NCI-H524 (cell line): ENCODE measurements at regions not wholly inside any gene's neighbourhood (a gene's known extent, or its start where the extent isn't known, plus 50 kb on each side); places are given as distances from the start of the nearest gene placed in this dataset.

Source experiments
- DNase-seq, 2 experiments: peaks; one replicate each; lab custom pipeline; 2025; lab: John Stamatoyannopoulos, UW

- DNase-seq, result no peak
Measured at GRCh38 chr16:54628796-54629625, 301.7 kb upstream of the IRX5 start.

- no peak for DNase-seq
Measured at GRCh38 chr16:54627616-54628015, 303.0 kb upstream of the IRX5 start.

- no peak for DNase-seq
Measured at GRCh38 chr16:54623636-54624035, 307.0 kb upstream of the IRX5 start.

- no peak for DNase-seq
Measured at GRCh38 chr16:54620197-54620596, 310.5 kb upstream of the IRX5 start.

GRCh38 chr16:54616610-54617009 lies 314.1 kb upstream of the IRX5 start:
- no peak for DNase-seq

- no peak for DNase-seq
Measured at GRCh38 chr16:54605536-54606066, 319.0 kb upstream of the IRX3 start.

- peak; percentile 94 to 97 for DNase-seq
Measured at GRCh38 chr16:54602666-54603065, 316.1 kb upstream of the IRX3 start.

GRCh38 chr16:54597222-54597621 lies 310.6 kb upstream of the IRX3 start:
- no peak for DNase-seq

- DNase-seq, result peak; percentile 51 to 83
Measured at GRCh38 chr16:54595621-54596020, 309.0 kb upstream of the IRX3 start.

GRCh38 chr16:54594601-54595391 lies 308.2 kb upstream of the IRX3 start:
- no peak for DNase-seq

GRCh38 chr16:54591816-54592246 lies 305.2 kb upstream of the IRX3 start:
- no peak for DNase-seq

GRCh38 chr16:54590836-54591235 lies 304.2 kb upstream of the IRX3 start:
- no peak for DNase-seq

- no peak for DNase-seq
Measured at GRCh38 chr16:54589326-54589725, 302.7 kb upstream of the IRX3 start.

GRCh38 chr16:54588026-54588425 lies 301.4 kb upstream of the IRX3 start:
- DNase-seq, result no peak

GRCh38 chr16:54587176-54587515 lies 300.6 kb upstream of the IRX3 start:
- DNase-seq, result no peak

GRCh38 chr16:54586474-54587175 lies 300.0 kb upstream of the IRX3 start:
- no peak for DNase-seq

GRCh38 chr16:54585998-54586340 lies 299.4 kb upstream of the IRX3 start:
- DNase-seq, result peak; percentile 86 to 99

GRCh38 chr16:54585094-54585997 lies 298.8 kb upstream of the IRX3 start:
- DNase-seq, result no peak

- DNase-seq, result no peak
Measured at GRCh38 chr16:54584121-54584520, 297.5 kb upstream of the IRX3 start.

GRCh38 chr16:54582631-54583250 lies 296.2 kb upstream of the IRX3 start:
- peak; percentile 99 to 100 for DNase-seq
